ENCODE measurements at regions not wholly inside any gene's neighbourhood (a gene's known extent, or its start where the extent isn't known, plus 50 kb on each side); places are given as distances from the start of the nearest gene placed in this dataset.
"Not testable (repeated sequence)": the region's sequence is repeated elsewhere in the genome, so short reads cannot be mapped to it uniquely, and the experiment has no call there.

GRCh38 chr2:100704711-100705110 lies 115.2 kb upstream of the NPAS2 start:
- no peak for TF ChIP-seq CTCF (IDR thresholded peaks at IDR 0.05)
- peaks cover 5% of the 10 kb centered on the region for H3K9me3 Mint-ChIP-seq (ENCODE audit: unreplicated experiment)
- H3K36me3 Mint-ChIP-seq (ENCODE audit: unreplicated experiment): no peaks in the 10 kb centered on the region
- no peaks in the 10 kb centered on the region for H3K4me1 Mint-ChIP-seq (ENCODE audit: unreplicated experiment)
- no peak overlapping the region for H3K4me3 Mint-ChIP-seq (ENCODE audit: unreplicated experiment)
- peak; percentile 27 for DNase-seq (ENCODE audit: extremely low spot score, unreplicated experiment)
- H3K27ac Mint-ChIP-seq (ENCODE audit: unreplicated experiment): no peak overlapping the region
- peaks cover 39% of the 10 kb centered on the region for H3K27me3 Mint-ChIP-seq (ENCODE audit: unreplicated experiment)

- Mint-ChIP-seq H3K9me3 (ENCODE audit: unreplicated experiment) (no peaks in the 10 kb centered on the region), H3K36me3 (ENCODE audit: unreplicated experiment) (no peaks in the 10 kb centered on the region), H3K27ac (ENCODE audit: unreplicated experiment) (no peak overlapping the region), H3K4me3 (ENCODE audit: unreplicated experiment) (no peak overlapping the region), H3K4me1 (ENCODE audit: unreplicated experiment) (no peaks in the 10 kb centered on the region), H3K27me3 (ENCODE audit: unreplicated experiment) (peaks cover 27% of the 10 kb centered on the region)
- DNase-seq (ENCODE audit: extremely low spot score, unreplicated experiment): peak; percentile 78
- no peak for TF ChIP-seq CTCF (IDR thresholded peaks at IDR 0.05)
These were observed 112.7 kb upstream of the NPAS2 start for GRCh38 chr2:100707016-100707947.

GRCh38 chr2:100708333-100708732 lies 111.6 kb upstream of the NPAS2 start:
- Mint-ChIP-seq H3K4me3 (ENCODE audit: unreplicated experiment) (no peak overlapping the region), H3K27ac (ENCODE audit: unreplicated experiment) (no peak overlapping the region), H3K27me3 (ENCODE audit: unreplicated experiment) (peaks cover 19% of the 10 kb centered on the region), H3K9me3 (ENCODE audit: unreplicated experiment) (no peaks in the 10 kb centered on the region), H3K36me3 (ENCODE audit: unreplicated experiment) (no peaks in the 10 kb centered on the region), H3K4me1 (ENCODE audit: unreplicated experiment) (no peaks in the 10 kb centered on the region)
- DNase-seq (ENCODE audit: extremely low spot score, unreplicated experiment): no peak
- TF ChIP-seq CTCF (IDR thresholded peaks at IDR 0.05): no peak

GRCh38 chr2:100713106-100713505 lies 106.8 kb upstream of the NPAS2 start:
- DNase-seq (ENCODE audit: extremely low spot score, unreplicated experiment): no peak
- TF ChIP-seq CTCF (IDR thresholded peaks at IDR 0.05): no peak
- no peak overlapping the region for H3K27ac Mint-ChIP-seq (ENCODE audit: unreplicated experiment)
- H3K4me3 Mint-ChIP-seq (ENCODE audit: unreplicated experiment): no peak overlapping the region
- H3K9me3 Mint-ChIP-seq (ENCODE audit: unreplicated experiment): peaks cover 3% of the 10 kb centered on the region
- no peaks in the 10 kb centered on the region for H3K36me3 Mint-ChIP-seq (ENCODE audit: unreplicated experiment)
- H3K4me1 Mint-ChIP-seq (ENCODE audit: unreplicated experiment): no peaks in the 10 kb centered on the region
- H3K27me3 Mint-ChIP-seq (ENCODE audit: unreplicated experiment): peaks cover 4% of the 10 kb centered on the region

GRCh38 chr2:100714396-100715010 lies 105.4 kb upstream of the NPAS2 start:
- DNase-seq (ENCODE audit: extremely low spot score, unreplicated experiment); H3K4me3 Mint-ChIP-seq (ENCODE audit: unreplicated experiment); H3K36me3 Mint-ChIP-seq (ENCODE audit: unreplicated experiment); H3K27me3 Mint-ChIP-seq (ENCODE audit: unreplicated experiment); H3K27ac Mint-ChIP-seq (ENCODE audit: unreplicated experiment); H3K9me3 Mint-ChIP-seq (ENCODE audit: unreplicated experiment); H3K4me1 Mint-ChIP-seq (ENCODE audit: unreplicated experiment): not testable (repeated sequence)

- not testable (repeated sequence) for H3K36me3 Mint-ChIP-seq (ENCODE audit: unreplicated experiment)
These were observed 104.1 kb upstream of the NPAS2 start for GRCh38 chr2:100715861-100716260.

More at GRCh38 chr2:100715861-100716260, 104.1 kb upstream of the NPAS2 start:
- not testable (repeated sequence) for H3K4me1 Mint-ChIP-seq (ENCODE audit: unreplicated experiment); H3K4me3 Mint-ChIP-seq (ENCODE audit: unreplicated experiment); H3K27ac Mint-ChIP-seq (ENCODE audit: unreplicated experiment); H3K9me3 Mint-ChIP-seq (ENCODE audit: unreplicated experiment); H3K27me3 Mint-ChIP-seq (ENCODE audit: unreplicated experiment); DNase-seq (ENCODE audit: extremely low spot score, unreplicated experiment)

All from osteocyte (in vitro differentiated cells).